Mucosa of descending colon (tissue), 3 donors: ENCODE measurements at regions not wholly inside any gene's neighbourhood (a gene's known extent, or its start where the extent isn't known, plus 50 kb on each side); places are given as distances from the start of the nearest gene placed in this dataset.
A peak's percentile ranks its signal among the peaks of the same experiment; 100 is the strongest.

Experiments
- ATAC-seq: fragments of 200-7000 bp; cut with Tn5 transposase; one replicate; pipeline ENCODE4 v1.9.1; 2020; ENCODE audit warnings: mild to moderate bottlenecking, moderate library complexity
- DNase-seq, 3 donors: peaks; one replicate each; pipeline ENCODE4 v3.0.0-alpha.2; 2020
- H3K36me3 ChIP-seq: fragments of 200-600 bp; one replicate; pipeline ENCODE4 v1.8.0; 2021; ENCODE audit warnings: low read depth, mild to moderate bottlenecking
- H3K4me1 ChIP-seq: fragments of 200-600 bp; one replicate; pipeline ENCODE4 v1.8.0; 2021; ENCODE audit warnings: low read depth, mild to moderate bottlenecking
- H3K4me3 ChIP-seq: fragments of 200-600 bp; one replicate; pipeline ENCODE4 v1.8.0; 2021; ENCODE audit warnings: mild to moderate bottlenecking
- H3K9me3 ChIP-seq: fragments of 200-600 bp; one replicate; pipeline ENCODE4 v1.8.0; 2021; ENCODE audit warnings: mild to moderate bottlenecking
- CTCF ChIP-seq: fragments of 200-600 bp; IDR thresholded peaks from one replicate; pipeline ENCODE4 v1.8.0; 2022; ENCODE audit warnings: antibody characterized with exemption, mild to moderate bottlenecking
- intact Hi-C, 2 donors: fragments of 100-400 bp; cut with DNase I in 1 of 2; cut with micrococcal nuclease in 1 of 2; formaldehyde crosslinking; loops; one replicate each; pipeline versions ENCODE4 v1.11.0 to v1.11.1; 2022; cut with DNase I, micrococcal nuclease
- donor health status: DM: no; HTN: no; CAD: no; lungs with moderate emphysema.
- donor health status: DM: no; HTN: no; CAD: no.
- donor health status: DM: no; HTN: yes; CAD: no.

GRCh38 chr2:150247481-150247880 lies 240.0 kb downstream of the RND3 start:
- H3K36me3 ChIP-seq: no peaks in the 10 kb centered on the region
- H3K4me3 ChIP-seq: no peak overlapping the region
- intact Hi-C loops: no loop called here
- no peak for TF ChIP-seq CTCF
- no peaks in the 10 kb centered on the region for H3K4me1 ChIP-seq
- no peak for ATAC-seq
- no peaks in the 10 kb centered on the region for H3K9me3 ChIP-seq
- no peak for DNase-seq

GRCh38 chr2:150234787-150235446 lies 252.6 kb downstream of the RND3 start:
- no peaks in the 10 kb centered on the region for H3K4me1 ChIP-seq
- peak; percentile 92 for ATAC-seq
- intact Hi-C loops: no loop called here
- H3K9me3 ChIP-seq: no peaks in the 10 kb centered on the region
- H3K36me3 ChIP-seq: no peaks in the 10 kb centered on the region
- peak in 1 of 3 donors; percentile 20 for DNase-seq
- H3K4me3 ChIP-seq: no peak overlapping the region
- no peak for TF ChIP-seq CTCF

DNA sequence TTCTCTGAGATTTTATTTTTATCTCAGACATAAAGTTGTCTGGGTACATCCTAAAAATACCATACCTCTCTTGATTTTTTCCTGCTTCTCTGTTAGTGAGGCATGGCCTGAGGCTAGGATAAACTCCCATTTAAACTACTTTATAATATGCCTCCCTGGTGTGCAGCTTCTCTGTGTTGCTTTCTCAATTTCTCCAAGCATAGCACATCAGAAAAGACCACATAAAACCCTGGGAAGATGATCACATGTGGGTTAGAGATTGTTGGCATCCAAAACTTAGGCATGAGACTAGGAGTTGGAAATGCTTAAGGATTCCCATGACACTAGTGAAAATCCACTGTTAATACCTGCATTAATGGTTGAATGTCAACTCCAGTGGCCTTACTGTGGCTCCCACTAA lies 254.6 kb downstream of the RND3 start:
- H3K4me1 ChIP-seq: peaks cover 3% of the 10 kb centered on the region
- intact Hi-C loops: no loop called here
- TF ChIP-seq CTCF: no peak
- ATAC-seq (no peak), DNase-seq (no peak)
- H3K36me3 ChIP-seq: no peaks in the 10 kb centered on the region
- no peak overlapping the region for H3K4me3 ChIP-seq
- H3K9me3 ChIP-seq: no peaks in the 10 kb centered on the region

DNA sequence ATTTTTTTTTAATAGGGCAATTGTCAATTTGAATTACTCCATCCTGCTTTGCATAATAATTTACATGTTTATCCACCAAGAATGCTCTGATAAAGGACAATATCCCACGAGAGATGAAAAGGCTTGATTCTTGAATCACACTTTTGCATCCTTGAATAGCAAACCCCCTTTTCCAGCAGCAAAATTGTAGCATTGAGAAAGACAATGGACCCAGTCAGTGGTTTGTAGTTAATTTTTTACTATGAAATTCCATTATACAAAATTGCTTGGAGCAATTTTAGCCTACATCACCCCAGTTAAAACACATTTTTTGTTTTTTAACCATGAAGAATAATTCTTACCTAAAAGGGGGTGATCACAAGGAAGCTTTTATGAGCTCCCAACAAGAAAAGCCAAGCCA lies 255.1 kb downstream of the RND3 start:
- TF ChIP-seq CTCF: no peak
- ATAC-seq: no peak
- Histone ChIP-seq H3K4me1 (peaks cover 3% of the 10 kb centered on the region), H3K36me3 (no peaks in the 10 kb centered on the region), H3K9me3 (no peaks in the 10 kb centered on the region), H3K4me3 (no peak overlapping the region)
- intact Hi-C loops: no loop called here
- no peak for DNase-seq

DNA sequence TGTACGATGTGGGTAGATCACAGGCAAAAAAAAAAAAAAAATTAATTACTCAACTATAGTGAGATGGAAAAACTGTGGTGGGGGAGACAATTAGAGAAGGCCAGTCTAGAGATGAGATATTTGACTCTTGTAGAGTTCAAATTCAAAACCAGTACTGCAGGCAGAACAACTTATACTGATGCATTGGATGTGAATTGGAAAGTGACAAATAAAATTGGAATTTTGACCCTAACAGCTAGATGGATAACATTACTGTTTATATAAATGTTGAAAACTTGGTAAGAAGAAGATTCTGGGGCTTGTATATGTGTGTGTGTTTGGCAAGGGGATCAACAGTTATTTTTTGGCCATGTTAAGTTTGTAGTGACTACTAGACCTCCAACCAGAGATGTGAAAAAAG lies 256.9 kb downstream of the RND3 start:
- H3K4me1 ChIP-seq: peaks cover 3% of the 10 kb centered on the region
- no peak overlapping the region for H3K4me3 ChIP-seq
- no peak for TF ChIP-seq CTCF
- no peak for ATAC-seq
- intact Hi-C loops: no loop called here
- no peaks in the 10 kb centered on the region for H3K9me3 ChIP-seq
- H3K36me3 ChIP-seq: no peaks in the 10 kb centered on the region
- DNase-seq: no peak

- peak; percentile 25 for ATAC-seq
- H3K36me3 ChIP-seq: no peaks in the 10 kb centered on the region
- intact Hi-C loops: no loop called here
- DNase-seq: no peak
- H3K4me3 ChIP-seq: no peak overlapping the region
- H3K4me1 ChIP-seq: peaks cover 3% of the 10 kb centered on the region
- H3K9me3 ChIP-seq: no peaks in the 10 kb centered on the region
- TF ChIP-seq CTCF: no peak
Measured at GRCh38 chr2:150230004-150230403, 257.5 kb downstream of the RND3 start.
